ENCODE measurements at regions not wholly inside any gene's neighbourhood (a gene's known extent, or its start where the extent isn't known, plus 50 kb on each side); places are given as distances from the start of the nearest gene placed in this dataset.

GRCh38 chr13:83692800-83693199 lies 189.5 kb downstream of the SLITRK1 start:
- TF ChIP-seq CTCF (IDR thresholded peaks at IDR 0.05; ENCODE audit: extremely low read depth in 1 of 2, insufficient read depth in 1 of 2, low read depth in 1 of 2, low read length in 2 of 2) (no peak), FOS (IDR thresholded peaks at IDR 0.05; ENCODE audit: borderline replicate concordance, insufficient read depth, low read length) (no peak), POLR2A (IDR thresholded peaks at IDR 0.05; ENCODE audit: low read depth, low read length) (no peak), EZH2 (IDR thresholded peaks at IDR 0.05; ENCODE audit: borderline replicate concordance, low read depth, low read length, severe bottlenecking) (no peak)

Measured in endothelial cell of umbilical vein (primary cell).